ENCODE measurements at regions not wholly inside any gene's neighbourhood (a gene's known extent, or its start where the extent isn't known, plus 50 kb on each side); places are given as distances from the start of the nearest gene placed in this dataset.

GRCh38 chr7:26616235-26616634 is 248.2 kb downstream of the SKAP2 start (continued):
- TF ChIP-seq, protein P1, sequence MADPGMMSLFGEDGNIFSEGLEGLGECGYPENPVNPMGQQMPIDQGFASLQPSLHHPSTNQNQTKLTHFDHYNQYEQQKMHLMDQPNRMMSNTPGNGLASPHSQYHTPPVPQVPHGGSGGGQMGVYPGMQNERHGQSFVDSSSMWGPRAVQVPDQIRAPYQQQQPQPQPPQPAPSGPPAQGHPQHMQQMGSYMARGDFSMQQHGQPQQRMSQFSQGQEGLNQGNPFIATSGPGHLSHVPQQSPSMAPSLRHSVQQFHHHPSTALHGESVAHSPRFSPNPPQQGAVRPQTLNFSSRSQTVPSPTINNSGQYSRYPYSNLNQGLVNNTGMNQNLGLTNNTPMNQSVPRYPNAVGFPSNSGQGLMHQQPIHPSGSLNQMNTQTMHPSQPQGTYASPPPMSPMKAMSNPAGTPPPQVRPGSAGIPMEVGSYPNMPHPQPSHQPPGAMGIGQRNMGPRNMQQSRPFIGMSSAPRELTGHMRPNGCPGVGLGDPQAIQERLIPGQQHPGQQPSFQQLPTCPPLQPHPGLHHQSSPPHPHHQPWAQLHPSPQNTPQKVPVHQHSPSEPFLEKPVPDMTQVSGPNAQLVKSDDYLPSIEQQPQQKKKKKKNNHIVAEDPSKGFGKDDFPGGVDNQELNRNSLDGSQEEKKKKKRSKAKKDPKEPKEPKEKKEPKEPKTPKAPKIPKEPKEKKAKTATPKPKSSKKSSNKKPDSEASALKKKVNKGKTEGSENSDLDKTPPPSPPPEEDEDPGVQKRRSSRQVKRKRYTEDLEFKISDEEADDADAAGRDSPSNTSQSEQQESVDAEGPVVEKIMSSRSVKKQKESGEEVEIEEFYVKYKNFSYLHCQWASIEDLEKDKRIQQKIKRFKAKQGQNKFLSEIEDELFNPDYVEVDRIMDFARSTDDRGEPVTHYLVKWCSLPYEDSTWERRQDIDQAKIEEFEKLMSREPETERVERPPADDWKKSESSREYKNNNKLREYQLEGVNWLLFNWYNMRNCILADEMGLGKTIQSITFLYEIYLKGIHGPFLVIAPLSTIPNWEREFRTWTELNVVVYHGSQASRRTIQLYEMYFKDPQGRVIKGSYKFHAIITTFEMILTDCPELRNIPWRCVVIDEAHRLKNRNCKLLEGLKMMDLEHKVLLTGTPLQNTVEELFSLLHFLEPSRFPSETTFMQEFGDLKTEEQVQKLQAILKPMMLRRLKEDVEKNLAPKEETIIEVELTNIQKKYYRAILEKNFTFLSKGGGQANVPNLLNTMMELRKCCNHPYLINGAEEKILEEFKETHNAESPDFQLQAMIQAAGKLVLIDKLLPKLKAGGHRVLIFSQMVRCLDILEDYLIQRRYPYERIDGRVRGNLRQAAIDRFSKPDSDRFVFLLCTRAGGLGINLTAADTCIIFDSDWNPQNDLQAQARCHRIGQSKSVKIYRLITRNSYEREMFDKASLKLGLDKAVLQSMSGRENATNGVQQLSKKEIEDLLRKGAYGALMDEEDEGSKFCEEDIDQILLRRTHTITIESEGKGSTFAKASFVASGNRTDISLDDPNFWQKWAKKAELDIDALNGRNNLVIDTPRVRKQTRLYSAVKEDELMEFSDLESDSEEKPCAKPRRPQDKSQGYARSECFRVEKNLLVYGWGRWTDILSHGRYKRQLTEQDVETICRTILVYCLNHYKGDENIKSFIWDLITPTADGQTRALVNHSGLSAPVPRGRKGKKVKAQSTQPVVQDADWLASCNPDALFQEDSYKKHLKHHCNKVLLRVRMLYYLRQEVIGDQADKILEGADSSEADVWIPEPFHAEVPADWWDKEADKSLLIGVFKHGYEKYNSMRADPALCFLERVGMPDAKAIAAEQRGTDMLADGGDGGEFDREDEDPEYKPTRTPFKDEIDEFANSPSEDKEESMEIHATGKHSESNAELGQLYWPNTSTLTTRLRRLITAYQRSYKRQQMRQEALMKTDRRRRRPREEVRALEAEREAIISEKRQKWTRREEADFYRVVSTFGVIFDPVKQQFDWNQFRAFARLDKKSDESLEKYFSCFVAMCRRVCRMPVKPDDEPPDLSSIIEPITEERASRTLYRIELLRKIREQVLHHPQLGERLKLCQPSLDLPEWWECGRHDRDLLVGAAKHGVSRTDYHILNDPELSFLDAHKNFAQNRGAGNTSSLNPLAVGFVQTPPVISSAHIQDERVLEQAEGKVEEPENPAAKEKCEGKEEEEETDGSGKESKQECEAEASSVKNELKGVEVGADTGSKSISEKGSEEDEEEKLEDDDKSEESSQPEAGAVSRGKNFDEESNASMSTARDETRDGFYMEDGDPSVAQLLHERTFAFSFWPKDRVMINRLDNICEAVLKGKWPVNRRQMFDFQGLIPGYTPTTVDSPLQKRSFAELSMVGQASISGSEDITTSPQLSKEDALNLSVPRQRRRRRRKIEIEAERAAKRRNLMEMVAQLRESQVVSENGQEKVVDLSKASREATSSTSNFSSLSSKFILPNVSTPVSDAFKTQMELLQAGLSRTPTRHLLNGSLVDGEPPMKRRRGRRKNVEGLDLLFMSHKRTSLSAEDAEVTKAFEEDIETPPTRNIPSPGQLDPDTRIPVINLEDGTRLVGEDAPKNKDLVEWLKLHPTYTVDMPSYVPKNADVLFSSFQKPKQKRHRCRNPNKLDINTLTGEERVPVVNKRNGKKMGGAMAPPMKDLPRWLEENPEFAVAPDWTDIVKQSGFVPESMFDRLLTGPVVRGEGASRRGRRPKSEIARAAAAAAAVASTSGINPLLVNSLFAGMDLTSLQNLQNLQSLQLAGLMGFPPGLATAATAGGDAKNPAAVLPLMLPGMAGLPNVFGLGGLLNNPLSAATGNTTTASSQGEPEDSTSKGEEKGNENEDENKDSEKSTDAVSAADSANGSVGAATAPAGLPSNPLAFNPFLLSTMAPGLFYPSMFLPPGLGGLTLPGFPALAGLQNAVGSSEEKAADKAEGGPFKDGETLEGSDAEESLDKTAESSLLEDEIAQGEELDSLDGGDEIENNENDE (IDR thresholded peaks at IDR 0.05; ENCODE audit: low read depth, low read length): no peak
- TF ChIP-seq, protein P2, sequence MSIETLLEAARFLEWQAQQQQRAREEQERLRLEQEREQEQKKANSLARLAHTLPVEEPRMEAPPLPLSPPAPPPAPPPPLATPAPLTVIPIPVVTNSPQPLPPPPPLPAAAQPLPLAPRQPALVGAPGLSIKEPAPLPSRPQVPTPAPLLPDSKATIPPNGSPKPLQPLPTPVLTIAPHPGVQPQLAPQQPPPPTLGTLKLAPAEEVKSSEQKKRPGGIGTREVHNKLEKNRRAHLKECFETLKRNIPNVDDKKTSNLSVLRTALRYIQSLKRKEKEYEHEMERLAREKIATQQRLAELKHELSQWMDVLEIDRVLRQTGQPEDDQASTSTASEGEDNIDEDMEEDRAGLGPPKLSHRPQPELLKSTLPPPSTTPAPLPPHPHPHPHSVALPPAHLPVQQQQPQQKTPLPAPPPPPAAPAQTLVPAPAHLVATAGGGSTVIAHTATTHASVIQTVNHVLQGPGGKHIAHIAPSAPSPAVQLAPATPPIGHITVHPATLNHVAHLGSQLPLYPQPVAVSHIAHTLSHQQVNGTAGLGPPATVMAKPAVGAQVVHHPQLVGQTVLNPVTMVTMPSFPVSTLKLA (conservative IDR thresholded peaks at IDR 0.05): peak in 1 of 2 experiments; percentile 38; a peak in 1 of 4 replicates
- no peak for TF ChIP-seq ZNF175 (CRISPR knock-in tag; IDR thresholded peaks at IDR 0.05; ENCODE audit: low read depth)
- no peak for TF ChIP-seq SMARCA5 (IDR thresholded peaks at IDR 0.05)
- no peak for TF ChIP-seq ZZZ3 (IDR thresholded peaks at IDR 0.05)
- TF ChIP-seq, protein P3, sequence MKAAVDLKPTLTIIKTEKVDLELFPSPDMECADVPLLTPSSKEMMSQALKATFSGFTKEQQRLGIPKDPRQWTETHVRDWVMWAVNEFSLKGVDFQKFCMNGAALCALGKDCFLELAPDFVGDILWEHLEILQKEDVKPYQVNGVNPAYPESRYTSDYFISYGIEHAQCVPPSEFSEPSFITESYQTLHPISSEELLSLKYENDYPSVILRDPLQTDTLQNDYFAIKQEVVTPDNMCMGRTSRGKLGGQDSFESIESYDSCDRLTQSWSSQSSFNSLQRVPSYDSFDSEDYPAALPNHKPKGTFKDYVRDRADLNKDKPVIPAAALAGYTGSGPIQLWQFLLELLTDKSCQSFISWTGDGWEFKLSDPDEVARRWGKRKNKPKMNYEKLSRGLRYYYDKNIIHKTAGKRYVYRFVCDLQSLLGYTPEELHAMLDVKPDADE (conservative IDR thresholded peaks at IDR 0.05; ENCODE audit: control insufficient read depth, low read depth, low read length): no peak
- no peak for TF ChIP-seq HNRNPH1 (optimal IDR thresholded peaks at IDR 0.05; ENCODE audit: low read depth, low read length)
- peak; percentile 72 for TF ChIP-seq NFE2 (IDR thresholded peaks at IDR 0.05; ENCODE audit: low read depth)
- no peak for TF ChIP-seq FOXA1 (IDR thresholded peaks at IDR 0.05; ENCODE audit: borderline replicate concordance)
- TF ChIP-seq MCM3 (IDR thresholded peaks at IDR 0.05): no peak
- TF ChIP-seq, protein P4, sequence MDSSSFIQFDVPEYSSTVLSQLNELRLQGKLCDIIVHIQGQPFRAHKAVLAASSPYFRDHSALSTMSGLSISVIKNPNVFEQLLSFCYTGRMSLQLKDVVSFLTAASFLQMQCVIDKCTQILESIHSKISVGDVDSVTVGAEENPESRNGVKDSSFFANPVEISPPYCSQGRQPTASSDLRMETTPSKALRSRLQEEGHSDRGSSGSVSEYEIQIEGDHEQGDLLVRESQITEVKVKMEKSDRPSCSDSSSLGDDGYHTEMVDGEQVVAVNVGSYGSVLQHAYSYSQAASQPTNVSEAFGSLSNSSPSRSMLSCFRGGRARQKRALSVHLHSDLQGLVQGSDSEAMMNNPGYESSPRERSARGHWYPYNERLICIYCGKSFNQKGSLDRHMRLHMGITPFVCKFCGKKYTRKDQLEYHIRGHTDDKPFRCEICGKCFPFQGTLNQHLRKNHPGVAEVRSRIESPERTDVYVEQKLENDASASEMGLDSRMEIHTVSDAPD (CRISPR knock-in tag; IDR thresholded peaks at IDR 0.05): no peak
- TF ChIP-seq, protein P5, sequence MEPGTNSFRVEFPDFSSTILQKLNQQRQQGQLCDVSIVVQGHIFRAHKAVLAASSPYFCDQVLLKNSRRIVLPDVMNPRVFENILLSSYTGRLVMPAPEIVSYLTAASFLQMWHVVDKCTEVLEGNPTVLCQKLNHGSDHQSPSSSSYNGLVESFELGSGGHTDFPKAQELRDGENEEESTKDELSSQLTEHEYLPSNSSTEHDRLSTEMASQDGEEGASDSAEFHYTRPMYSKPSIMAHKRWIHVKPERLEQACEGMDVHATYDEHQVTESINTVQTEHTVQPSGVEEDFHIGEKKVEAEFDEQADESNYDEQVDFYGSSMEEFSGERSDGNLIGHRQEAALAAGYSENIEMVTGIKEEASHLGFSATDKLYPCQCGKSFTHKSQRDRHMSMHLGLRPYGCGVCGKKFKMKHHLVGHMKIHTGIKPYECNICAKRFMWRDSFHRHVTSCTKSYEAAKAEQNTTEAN (CRISPR knock-in tag; IDR thresholded peaks at IDR 0.05): no peak

Data from K562 (cell line).